PC-9 (cell line): ENCODE measurements at regions not wholly inside any gene's neighbourhood (a gene's known extent, or its start where the extent isn't known, plus 50 kb on each side); places are given as distances from the start of the nearest gene placed in this dataset.

Source experiments
- CTCF ChIP-seq: fragments of 200-600 bp; sonication (generic); conservative IDR thresholded peaks from 2 replicates; pipeline ENCODE4 v1.6.1; 2017; ENCODE audit warnings: mixed run types, antibody characterized with exemption, mild to moderate bottlenecking, moderate library complexity
- EZH2 ChIP-seq: fragments of 200-600 bp; sonication (generic); IDR thresholded peaks from 2 replicates; pipeline ENCODE4 v1.8.0; 2017; ENCODE audit warnings: antibody characterized with exemption, low read depth

- TF ChIP-seq CTCF (no peak), EZH2 (no peak)
Observed at GRCh38 chr10:105718207-105718995, 1077.3 kb downstream of the SORCS3 start.
